Fibroblast of skin of left quadriceps (primary cell): ENCODE measurements at regions not wholly inside any gene's neighbourhood (a gene's known extent, or its start where the extent isn't known, plus 50 kb on each side); places are given as distances from the start of the nearest gene placed in this dataset.

Experiments used
- DNase-seq, 2 experiments: peaks; one replicate each; pipeline ENCODE4 v3.0.0-alpha.2; 2013; ENCODE audit warnings: low read depth in 2 of 2

DNA sequence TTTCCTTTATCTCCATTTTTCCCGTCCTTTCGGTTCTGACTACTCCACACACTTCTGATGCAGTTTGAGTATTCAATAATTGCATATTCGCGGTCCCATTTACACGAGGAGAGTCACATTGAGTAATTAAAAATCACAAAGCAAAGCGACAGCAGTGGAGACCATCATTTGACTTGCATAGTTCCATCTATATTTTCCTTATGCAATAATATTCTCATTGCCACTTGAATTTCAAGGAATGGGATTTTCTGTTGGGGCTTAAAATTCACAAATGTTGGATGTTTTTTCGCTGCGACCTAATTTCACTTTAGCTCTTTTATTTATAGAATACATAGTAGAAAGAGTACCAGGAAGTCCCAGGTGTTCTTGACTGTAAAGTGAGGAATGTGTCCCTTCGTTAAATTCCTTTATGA, 186.8 kb downstream of the ZEB2 start:
- no peak for DNase-seq

- peak; percentile 75 to 76 for DNase-seq
These were observed 187.4 kb downstream of the ZEB2 start for GRCh38 chr2:144332356-144333142.

DNA sequence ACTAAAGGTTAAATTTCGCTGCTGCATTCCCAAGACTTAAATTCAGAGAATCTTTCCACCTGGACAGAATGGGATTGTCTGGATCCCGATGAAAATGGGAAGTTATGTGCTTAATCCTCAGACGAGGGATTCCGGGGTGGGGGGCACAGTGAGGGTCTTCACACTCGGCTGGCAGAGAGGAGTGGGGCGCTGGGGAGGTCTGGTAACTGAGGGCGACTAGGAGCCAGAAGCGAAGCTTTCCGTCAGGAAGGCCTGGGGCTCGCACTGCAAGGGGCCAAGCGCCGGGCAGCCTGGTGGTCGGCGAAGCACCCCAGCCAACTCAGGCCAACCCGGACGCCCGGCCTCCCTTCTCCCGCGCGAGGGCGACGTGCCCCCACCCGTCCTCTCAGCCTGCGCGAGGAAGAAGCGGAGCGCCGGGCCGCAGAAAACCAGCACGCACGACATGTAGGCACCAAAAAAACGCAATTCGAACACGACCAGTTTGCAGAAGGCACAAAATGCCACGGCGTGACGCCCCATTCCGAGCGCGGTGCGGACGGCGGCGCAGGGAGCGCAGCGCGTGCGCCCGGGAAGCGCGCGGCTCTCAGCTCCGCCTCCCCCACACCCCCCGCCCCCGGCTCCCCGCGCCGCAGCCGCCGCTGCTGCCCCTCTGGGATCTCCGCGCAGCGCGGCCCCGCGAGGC, 188.1 kb downstream of the ZEB2 start:
- no peak for DNase-seq

DNA sequence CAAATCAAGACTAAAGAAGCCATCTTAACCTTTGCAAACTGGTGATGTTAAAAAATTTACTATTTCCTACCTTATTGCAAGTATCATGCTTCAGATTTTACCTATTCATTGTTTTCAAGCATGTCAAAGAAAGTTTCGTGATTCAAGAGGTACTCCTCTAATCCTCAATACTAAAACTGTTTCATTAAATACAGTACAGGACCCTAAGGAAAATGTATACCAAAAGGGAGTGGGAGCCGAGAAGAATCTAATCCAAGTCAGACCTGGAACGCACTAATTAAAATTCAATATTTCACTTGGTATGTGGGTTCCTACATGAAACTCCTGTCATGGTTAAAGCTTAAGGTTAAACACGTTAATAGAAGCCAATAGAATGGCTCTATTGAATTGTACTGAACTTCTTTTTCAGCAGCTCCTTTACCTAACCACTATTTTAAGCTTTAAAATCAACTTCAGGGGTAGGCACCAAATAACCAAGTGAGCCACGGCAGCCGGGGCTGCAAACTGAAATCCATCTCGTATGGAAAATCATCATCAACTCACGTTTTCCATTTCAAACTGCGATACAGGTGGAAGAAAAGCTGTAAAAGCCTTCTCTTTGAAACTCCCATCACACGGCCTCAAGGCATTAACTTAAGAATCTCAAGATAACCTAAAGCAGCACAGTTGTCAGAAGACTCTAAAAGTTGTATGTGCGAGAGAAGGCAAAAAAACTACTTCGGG, 188.8 kb downstream of the ZEB2 start:
- no peak for DNase-seq

DNA sequence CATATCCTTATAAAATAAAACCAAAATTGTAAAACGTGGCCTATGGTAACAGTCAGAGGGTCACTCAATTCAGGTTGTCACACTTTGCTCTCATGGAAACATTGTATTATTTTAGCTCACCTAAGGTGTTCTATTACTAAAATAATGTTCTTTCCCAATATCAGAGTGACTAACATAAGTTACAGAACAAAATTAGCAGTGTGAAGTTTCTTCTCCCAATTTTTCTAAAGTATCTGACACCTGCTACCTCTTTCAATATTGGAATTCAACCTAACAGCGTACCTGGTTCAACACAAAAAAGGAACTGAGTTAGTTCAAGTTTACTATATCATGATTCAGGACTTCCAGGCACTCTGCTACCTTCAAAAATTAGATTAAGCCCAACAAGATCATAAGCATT, 190.4 kb downstream of the ZEB2 start:
- no peak for DNase-seq

GRCh38 chr2:144328938-144329337, 191.0 kb downstream of the ZEB2 start:
- no peak for DNase-seq

DNA sequence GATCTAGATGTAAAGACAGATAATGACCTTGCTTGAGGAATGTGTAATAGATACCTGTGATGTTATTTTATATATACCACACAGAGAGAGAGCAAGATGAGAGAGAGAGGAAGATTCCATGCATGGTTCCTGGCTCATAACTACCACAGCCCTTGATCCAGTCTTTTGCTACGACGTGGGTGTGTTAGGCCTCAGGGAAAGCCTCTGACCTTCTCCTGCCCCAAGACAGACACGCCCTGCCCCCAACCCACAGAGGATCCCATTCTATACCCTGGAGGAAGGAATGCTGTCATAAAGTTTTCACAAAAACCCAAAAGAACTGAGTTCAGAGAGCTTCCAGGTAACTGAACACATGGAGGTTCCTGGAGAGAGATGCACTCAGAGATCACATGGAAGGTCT, 193.1 kb downstream of the ZEB2 start:
- DNase-seq: no peak

DNA sequence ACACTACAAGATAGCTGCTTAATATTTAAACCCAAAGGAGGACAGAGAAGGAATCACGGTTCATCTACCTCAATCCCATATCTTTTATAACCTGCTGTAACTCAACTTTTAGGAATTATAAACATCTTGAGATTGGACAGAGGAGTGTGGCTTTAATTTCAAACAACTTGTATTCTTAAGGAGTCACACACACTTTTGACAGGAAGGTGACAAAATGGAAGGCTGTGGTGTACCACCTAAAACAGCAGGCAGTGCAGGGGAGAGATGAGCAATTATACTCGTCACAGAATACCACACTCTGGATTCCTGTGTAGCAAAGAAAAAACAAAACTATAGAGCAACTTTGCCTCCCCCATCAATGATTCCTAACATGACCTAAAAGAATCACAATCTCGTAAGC, 194.8 kb downstream of the ZEB2 start:
- no peak for DNase-seq

DNA sequence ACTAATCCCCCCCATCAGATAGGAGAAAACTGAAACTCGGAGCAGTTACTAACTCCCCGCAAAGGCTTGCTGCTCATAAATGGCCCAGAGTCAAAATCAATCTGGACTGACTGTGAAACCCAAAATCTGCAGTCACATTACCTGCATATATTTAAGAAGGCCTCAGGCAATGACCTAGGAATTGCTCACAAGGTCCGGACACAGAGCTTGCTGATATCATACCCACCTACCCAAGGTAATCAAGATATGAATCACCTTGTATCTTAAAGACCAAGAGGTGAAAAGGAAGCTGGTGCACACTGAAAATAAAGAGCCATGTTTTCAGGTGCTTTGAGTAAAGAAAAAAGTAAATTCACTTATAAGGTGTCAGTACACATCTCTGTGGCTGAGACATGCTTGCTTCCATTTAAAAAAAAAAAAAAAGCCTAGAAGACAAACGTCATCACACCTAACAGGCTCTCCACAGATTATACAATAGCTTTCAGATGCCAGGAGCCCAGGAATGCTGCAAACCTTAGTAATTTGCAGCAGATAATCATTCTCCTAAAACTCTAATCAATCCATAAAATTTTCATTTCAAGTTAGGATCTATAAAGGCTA, 195.4 kb downstream of the ZEB2 start:
- no peak for DNase-seq

GRCh38 chr2:144323946-144324345, 196.0 kb downstream of the ZEB2 start:
- DNase-seq: no peak

DNA sequence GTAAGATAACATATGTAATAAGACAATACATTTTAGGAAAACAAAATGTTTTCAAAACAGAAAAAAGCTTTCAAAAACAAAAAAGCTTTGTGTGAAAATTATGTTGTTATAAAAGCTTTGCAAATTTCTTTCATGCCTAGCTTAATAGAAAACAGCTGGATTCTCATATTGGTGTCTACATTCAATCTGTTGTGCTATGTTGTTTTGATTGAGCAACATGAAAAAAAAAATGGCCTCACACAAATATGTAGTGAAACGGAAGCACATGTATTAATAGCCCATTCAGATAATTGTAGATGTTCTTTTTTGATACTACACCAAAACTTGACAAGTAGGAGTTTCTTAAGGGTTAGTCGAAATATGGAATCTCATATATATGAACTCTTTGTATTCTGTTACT, 197.5 kb downstream of the ZEB2 start:
- peak; percentile 39 to 49 for DNase-seq

- no peak for DNase-seq
These were observed 199.4 kb downstream of the ZEB2 start for GRCh38 chr2:144320491-144320890.

GRCh38 chr2:144317071-144317738, 202.7 kb downstream of the ZEB2 start:
- no peak for DNase-seq

GRCh38 chr2:144310889-144311608, 208.9 kb downstream of the ZEB2 start:
- DNase-seq: no peak

DNA sequence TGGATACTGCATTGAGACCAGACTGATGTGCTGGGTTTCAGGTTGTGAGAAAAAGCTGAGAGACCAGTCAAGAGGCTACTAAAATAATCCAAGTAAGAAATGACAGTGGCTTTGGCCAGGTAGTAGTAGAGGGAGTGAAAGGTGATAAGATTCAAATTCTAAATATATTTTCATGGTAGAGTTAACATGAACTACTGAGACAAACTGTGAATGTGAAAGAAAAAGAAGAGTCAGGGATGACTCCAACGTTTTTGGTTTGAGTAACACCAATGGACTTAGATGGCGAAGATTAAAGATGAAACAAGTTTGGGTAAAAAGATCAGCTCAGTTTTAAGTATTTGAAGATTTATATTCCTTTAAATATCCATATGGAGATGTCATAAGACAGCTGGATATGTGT, 209.4 kb downstream of the ZEB2 start:
- no peak for DNase-seq

DNA sequence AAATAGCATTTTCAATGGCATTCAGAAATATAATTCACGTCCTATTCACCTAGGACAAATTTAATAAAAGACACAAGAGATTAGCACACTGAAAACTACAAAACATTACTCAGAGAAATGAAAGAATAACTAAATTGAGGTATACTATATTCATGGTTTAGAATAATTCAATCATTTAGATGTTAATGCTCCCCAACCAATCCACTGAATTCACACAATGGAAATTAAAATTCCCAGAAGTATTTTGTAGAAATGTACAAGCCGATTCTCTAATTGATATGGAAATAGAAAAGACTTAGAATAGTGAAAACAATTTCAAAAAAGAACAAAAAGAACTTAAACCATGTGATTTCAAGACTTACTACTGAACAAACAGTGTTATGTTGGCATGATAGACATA, 212.2 kb downstream of the ZEB2 start:
- no peak for DNase-seq

- no peak for DNase-seq
These were observed 215.7 kb downstream of the ZEB2 start for GRCh38 chr2:144304202-144304601.

- no peak for DNase-seq
These were observed 219.3 kb downstream of the ZEB2 start for GRCh38 chr2:144300632-144301031.

- DNase-seq: no peak
These were observed 229.6 kb downstream of the ZEB2 start for GRCh38 chr2:144290276-144290675.

- DNase-seq: peak; percentile 4 to 9
These were observed 231.5 kb downstream of the ZEB2 start for GRCh38 chr2:144288438-144288837.

DNA sequence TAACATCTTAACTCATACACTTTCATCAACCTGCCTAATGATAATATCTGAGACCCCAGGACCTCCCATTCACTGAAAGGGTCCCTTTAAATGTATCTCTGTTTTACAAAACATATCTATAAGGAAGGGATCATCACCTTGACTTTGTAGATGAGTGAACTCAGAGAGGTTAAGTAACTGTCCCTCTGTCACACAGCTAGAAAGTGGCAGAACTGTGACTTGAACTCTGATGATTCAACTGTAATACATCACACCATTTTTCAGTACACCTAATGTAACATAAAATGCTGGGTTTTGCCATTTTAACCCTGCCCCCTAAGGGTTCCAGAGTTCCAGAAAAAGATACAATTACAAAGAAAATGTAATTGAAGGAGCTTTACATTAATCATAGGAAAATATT, 234.6 kb downstream of the ZEB2 start:
- no peak for DNase-seq
